IMR-90 (cell line): ENCODE measurements at regions not wholly inside any gene's neighbourhood (a gene's known extent, or its start where the extent isn't known, plus 50 kb on each side); places are given as distances from the start of the nearest gene placed in this dataset.

Source experiments
- ATAC-seq: fragments of 200-7000 bp; cut with Tn5 transposase; 2 replicates; pipeline ENCODE4 v1.9.1; 2020; ENCODE audit warnings: low read depth, mild to moderate bottlenecking, moderate library complexity
- BruUV-seq: library from RNA; stranded (reverse); fragments of 400-500 nt; replicated peaks from 2 replicates; lab custom pipeline; 2021; lab: Mats Ljungman, UMichigan
- CTCF ChIA-PET: fragments of 300-600 bp; formaldehyde crosslinking; extraction: SDS; loops from one replicate; lab custom pipeline; 2021; ENCODE audit warnings: antibody characterized with exemption; lab: Yijun Ruan, JAX
- POLR2A ChIA-PET: fragments of 300-600 bp; sonication (Branson Sonifier 250); formaldehyde crosslinking; loops from one replicate; lab custom pipeline; 2022; ENCODE audit warnings: antibody characterized with exemption; ENCODE audit not compliant: unreplicated experiment; lab: Charles Lee
- DNase-seq: peaks from one replicate; pipeline ENCODE4 v3.0.0; 2013
- H2AFZ ChIP-seq: replicated peaks from 2 replicates; pipeline ENCODE3; 2013; ENCODE audit warnings: low read length, mild to moderate bottlenecking; ENCODE audit not compliant: poor library complexity
- H2AK5ac ChIP-seq: 2 replicates; pipeline ENCODE4 v1.6.1; 2013; ENCODE audit warnings: low read depth, low read length, inconsistent platforms
- H2AK9ac ChIP-seq: replicated peaks from 2 replicates; pipeline ENCODE3; 2013; ENCODE audit warnings: mild to moderate bottlenecking, low read depth, low read length, moderate library complexity; ENCODE audit not compliant: poor library complexity
- H2BK120ac ChIP-seq: 2 replicates; pipeline ENCODE4 v1.6.1; 2013; ENCODE audit warnings: low read depth, low read length, inconsistent platforms
- H2BK15ac ChIP-seq: 3 replicates; pipeline ENCODE4 v1.6.1; 2013; ENCODE audit warnings: low read depth, low read length, inconsistent platforms
- H2BK20ac ChIP-seq: 2 replicates; pipeline ENCODE4 v1.6.1; 2013; ENCODE audit warnings: low read depth, mild to moderate bottlenecking, inconsistent platforms, low read length, moderate library complexity
- H2BK5ac ChIP-seq: 2 replicates; pipeline ENCODE4 v1.6.1; 2013; ENCODE audit warnings: mild to moderate bottlenecking, low read depth, low read length, inconsistent platforms; ENCODE audit not compliant: poor library complexity, severe bottlenecking
- H3K14ac ChIP-seq: replicated peaks from 2 replicates; pipeline ENCODE4 v1.6.1; 2013; ENCODE audit warnings: low read depth, low read length, inconsistent platforms
- H3K18ac ChIP-seq: 2 replicates; pipeline ENCODE4 v1.6.1; 2013; ENCODE audit warnings: low read depth, low read length, control low read depth
- H3K23ac ChIP-seq: 2 replicates; pipeline ENCODE4 v1.6.1; 2013; ENCODE audit warnings: low read depth, low read length, inconsistent platforms
- H3K27ac ChIP-seq: 2 replicates; pipeline ENCODE4 v1.5.1; 2013; ENCODE audit warnings: mild to moderate bottlenecking, control low read depth, low read length; ENCODE audit not compliant: insufficient read depth
- H3K27me3 ChIP-seq: 2 replicates; pipeline ENCODE4 v1.6.1; 2013; ENCODE audit warnings: low read length; ENCODE audit not compliant: control insufficient read depth, insufficient read depth
- H3K36me3 ChIP-seq: 2 replicates; pipeline ENCODE4 v1.6.1; 2013; ENCODE audit warnings: low read length, mixed read lengths; ENCODE audit not compliant: control insufficient read depth, insufficient read depth
- H3K4ac ChIP-seq: 2 replicates; pipeline ENCODE4 v1.6.1; 2013; ENCODE audit warnings: low read depth, low read length, inconsistent platforms
- H3K4me1 ChIP-seq: 2 replicates; pipeline ENCODE4 v1.6.1; 2013; ENCODE audit warnings: low read length, mixed read lengths; ENCODE audit not compliant: control insufficient read depth, insufficient read depth
- H3K4me2 ChIP-seq: 2 replicates; pipeline ENCODE4 v1.6.1; 2013; ENCODE audit warnings: low read depth, mild to moderate bottlenecking, control low read depth, low read length, moderate library complexity
- H3K4me3 ChIP-seq: 2 replicates; pipeline ENCODE4 v1.5.1; 2013; ENCODE audit warnings: low read depth, mild to moderate bottlenecking, control low read depth, low read length, moderate library complexity; ENCODE audit not compliant: insufficient read depth
- H3K56ac ChIP-seq: 2 replicates; pipeline ENCODE4 v1.6.1; 2013; ENCODE audit warnings: low read length, inconsistent platforms; ENCODE audit not compliant: insufficient read depth; ENCODE audit errors: extremely low read depth
- H3K79me1 ChIP-seq, 2 experiments: 2 replicates each; pipeline ENCODE4 v1.6.1; 2013; ENCODE audit warnings: low read length in 2 of 2, inconsistent platforms in 1 of 2, low read depth in 1 of 2
- H3K9ac ChIP-seq: 2 replicates; pipeline ENCODE4 v1.6.1; 2013; ENCODE audit warnings: low read depth, low read length, control low read depth
- H3K9me1 ChIP-seq: 2 replicates; pipeline ENCODE4 v1.6.1; 2013; ENCODE audit warnings: low read length, inconsistent platforms; ENCODE audit not compliant: insufficient read depth
- H3K9me3 ChIP-seq: 2 replicates; pipeline ENCODE4 v1.6.1; 2013; ENCODE audit warnings: low read length; ENCODE audit not compliant: control insufficient read depth, insufficient read depth
- H4K20me1 ChIP-seq: 2 replicates; pipeline ENCODE4 v1.6.1; 2013; ENCODE audit warnings: low read length, inconsistent platforms; ENCODE audit not compliant: insufficient read depth
- H4K5ac ChIP-seq: 2 replicates; pipeline ENCODE4 v1.6.1; 2013; ENCODE audit warnings: mild to moderate bottlenecking, low read depth, low read length, control low read depth
- H4K8ac ChIP-seq, 2 experiments: 2 replicates each; pipeline ENCODE4 v1.6.1; 2013; ENCODE audit warnings: low read depth in 2 of 2, low read length in 2 of 2, control low read depth in 1 of 2, inconsistent platforms in 1 of 2
- H4K91ac ChIP-seq: 2 replicates; pipeline ENCODE4 v1.6.1; 2013; ENCODE audit warnings: low read depth, low read length, inconsistent platforms; ENCODE audit not compliant: insufficient read depth
- BHLHE40 ChIP-seq: fragments of 150-350 bp; IDR thresholded peaks from 2 replicates; pipeline ENCODE4 v1.6.1; 2016; ENCODE audit warnings: mild to moderate bottlenecking, low read depth, low read length
- CEBPB ChIP-seq: IDR thresholded peaks from 2 replicates; pipeline ENCODE4 v1.6.1; 2012; ENCODE audit warnings: low read depth, low read length, improper control_type of control experiment
- CHD1 ChIP-seq: IDR thresholded peaks from 2 replicates; pipeline ENCODE4 v1.6.1; 2012; ENCODE audit warnings: low read depth, low read length, improper control_type of control experiment
- CTCF ChIP-seq: conservative IDR thresholded peaks from 2 replicates; pipeline ENCODE4 v1.5.1; 2012; ENCODE audit warnings: mild to moderate bottlenecking, low read depth, low read length, improper control_type of control experiment
- ELK1 ChIP-seq: fragments of 150-350 bp; IDR thresholded peaks from 2 replicates; pipeline ENCODE4 v1.6.1; 2016; ENCODE audit warnings: low read depth, mild to moderate bottlenecking, low read length, moderate library complexity, borderline replicate concordance
- FOS ChIP-seq: fragments of 150-350 bp; IDR thresholded peaks from 2 replicates; pipeline ENCODE4 v1.6.1; 2016; ENCODE audit warnings: low read depth, low read length
- MAFK ChIP-seq: IDR thresholded peaks from 2 replicates; pipeline ENCODE4 v1.6.1; 2012; ENCODE audit warnings: low read depth, low read length, improper control_type of control experiment
- MAZ ChIP-seq: IDR thresholded peaks from 2 replicates; pipeline ENCODE4 v1.6.1; 2012; ENCODE audit warnings: low read depth, mild to moderate bottlenecking, low read length, improper control_type of control experiment, moderate library complexity, borderline replicate concordance
- MXI1 ChIP-seq: IDR thresholded peaks from 2 replicates; pipeline ENCODE4 v1.6.1; 2012; ENCODE audit warnings: low read depth, mild to moderate bottlenecking, low read length, moderate library complexity, borderline replicate concordance
- NFE2L2 ChIP-seq: fragments of 150-350 bp; IDR thresholded peaks from 2 replicates; pipeline ENCODE4 v1.6.1; 2016; ENCODE audit warnings: low read depth, mild to moderate bottlenecking, low read length
- POLR2A ChIP-seq: IDR thresholded peaks from 2 replicates; pipeline ENCODE4 v1.6.1; 2012; ENCODE audit warnings: mild to moderate bottlenecking, low read depth, low read length
- RAD21 ChIP-seq: IDR thresholded peaks from 2 replicates; pipeline ENCODE4 v1.6.1; 2012; ENCODE audit warnings: low read length, improper control_type of control experiment
- RCOR1 ChIP-seq: IDR thresholded peaks from 2 replicates; pipeline ENCODE4 v1.6.1; 2012; ENCODE audit warnings: mild to moderate bottlenecking, low read length, improper control_type of control experiment; ENCODE audit not compliant: insufficient replicate concordance
- RFX5 ChIP-seq: IDR thresholded peaks from 2 replicates; pipeline ENCODE4 v1.8.0; 2012; ENCODE audit warnings: low read depth, mild to moderate bottlenecking, low read length, moderate library complexity
- SMC3 ChIP-seq: fragments of 150-350 bp; IDR thresholded peaks from 2 replicates; pipeline ENCODE4 v1.6.1; 2016; ENCODE audit warnings: low read depth, mild to moderate bottlenecking, antibody characterized with exemption, low read length, moderate library complexity
- USF2 ChIP-seq: fragments of 150-350 bp; IDR thresholded peaks from 2 replicates; pipeline ENCODE4 v1.6.1; 2017; ENCODE audit warnings: mild to moderate bottlenecking, antibody characterized with exemption, low read length, low read depth
- WGBS, 2 experiments: methylation state at CpG; one replicate each; pipeline versions ENCODE4 v1.1.5 to v1.1.7; 2013; ENCODE audit warnings: missing lambda C conversion rate in 2 of 2; ENCODE audit not compliant: insufficient read length in 1 of 2; ENCODE audit errors: extremely low coverage in 2 of 2; 5-methylcytosine and 5-hydroxymethylcytosine counted together
- dilution Hi-C: fragments of 300-500 bp; cut with HindIII; formaldehyde crosslinking; loops from one replicate; pipeline ENCODE4 v1.14.3; 2018; ENCODE audit warnings: low sequenced_read_pairs; ENCODE audit not compliant: unreplicated experiment
- in situ Hi-C: fragments of 300-500 bp; cut with MboI; formaldehyde crosslinking; loops from 3 replicates; pipeline ENCODE4 v1.14.3; 2019; ENCODE audit warnings: low sequenced_read_pairs, inconsistent platforms, mixed read lengths
- intact Hi-C: fragments of 100-400 bp; cut with micrococcal nuclease; formaldehyde crosslinking; loops from 2 replicates; pipeline ENCODE4 v1.10.0; 2022

GRCh38 chr7:85529831-85530230 is 343.0 kb upstream of the SEMA3D start:
- H3K27me3 ChIP-seq: no peaks in the 10 kb centered on the region
- peak overlapping the region; percentile 26; the same call in 1 of the 2 replicates for H2BK120ac ChIP-seq
- H2BK15ac ChIP-seq: no peak overlapping the region; the same call in 2 of the 3 replicates
- H3K36me3 ChIP-seq: no peaks in the 10 kb centered on the region
- H3K56ac ChIP-seq: no peak overlapping the region
- no peak overlapping the region for H4K91ac ChIP-seq
- H2AFZ ChIP-seq: peak overlapping the region; percentile 67
- no peak overlapping the region for H3K14ac ChIP-seq
- intact Hi-C loops (no loop called here), in situ Hi-C loops (no loop called here), dilution Hi-C loops (no loop called here)
- H3K23ac ChIP-seq: no peak overlapping the region
- TF ChIP-seq BHLHE40 (no peak), ELK1 (no peak), RAD21 (no peak), CEBPB (no peak), NFE2L2 (no peak), RCOR1 (no peak), CHD1 (no peak), MAZ (no peak), FOS (no peak), SMC3 (no peak), POLR2A (no peak), MXI1 (no peak), MAFK (no peak), USF2 (no peak), CTCF (no peak), RFX5 (no peak)
- 7% methylated on average over 3 of the region's 4 CpGs; no CpG with 5 or more reads in 1 of the 2 experiments for WGBS, 2 experiments
- H2BK20ac ChIP-seq: peak overlapping the region; percentile 20; the same call in 1 of the 2 replicates
- H3K9me3 ChIP-seq: no peaks in the 10 kb centered on the region
- ATAC-seq (peak; percentile 56), DNase-seq (peak; percentile 47)
- ChIA-PET CTCF (no interaction called here), POLR2A (no interaction called here)
- H3K79me1 ChIP-seq: no peaks in the 10 kb centered on the region
- H4K5ac ChIP-seq: 0 out of 2 replicates have a peak overlapping the region, but pooled peaks have one; percentile 31
- no peaks in the 10 kb centered on the region for H3K9me1 ChIP-seq
- H3K4me2 ChIP-seq: no peak overlapping the region
- H4K20me1 ChIP-seq: no peaks in the 10 kb centered on the region
- no peak overlapping the region for H3K9ac ChIP-seq
- peak overlapping the region; percentile 2; the same call in 1 of the 2 replicates for H2AK5ac ChIP-seq
- peaks cover 3% of the 10 kb centered on the region for H3K4me1 ChIP-seq
- no peak overlapping the region for H3K27ac ChIP-seq
- 0 out of 4 replicates have a peak overlapping the region, but pooled peaks of 1 of the 2 experiments have one; percentile 1 for H4K8ac ChIP-seq
- no TSS peak for BruUV-seq
- H2AK9ac ChIP-seq: no peak overlapping the region
- H3K4me3 ChIP-seq: no peak overlapping the region
- H3K18ac ChIP-seq: peak overlapping the region; percentile 69; the same call in 1 of the 2 replicates
- H3K4ac ChIP-seq: no peak overlapping the region; the same call in 1 of the 2 replicates
- no peak overlapping the region for H2BK5ac ChIP-seq
